ENCODE measurements at regions not wholly inside any gene's neighbourhood (a gene's known extent, or its start where the extent isn't known, plus 50 kb on each side); places are given as distances from the start of the nearest gene placed in this dataset.

DNA sequence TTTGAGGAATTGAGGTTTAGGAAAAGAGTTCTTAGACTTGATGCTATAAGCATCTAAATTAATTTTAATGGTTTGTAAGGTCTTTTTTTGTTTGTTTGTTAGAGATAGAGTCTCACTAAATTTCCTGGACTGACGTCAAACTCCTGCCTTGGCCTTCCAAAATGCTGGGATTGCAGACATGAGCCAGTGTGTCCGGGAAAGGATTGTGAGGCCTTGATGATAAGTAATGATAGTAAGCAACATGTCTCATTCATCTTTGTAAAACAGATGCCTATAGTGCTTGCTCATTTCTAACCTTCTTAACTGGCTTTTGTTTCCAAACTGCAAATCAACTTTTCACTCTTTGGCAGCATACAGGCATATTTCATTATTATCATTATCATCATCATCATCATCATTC, 176.0 kb upstream of the KCND2 start:
- Histone ChIP-seq H3K36me3 (ENCODE audit: control insufficient read depth, insufficient read depth, low read length) (no peaks in the 10 kb centered on the region), H3K4me3 (replicated peaks; ENCODE audit: low read depth, low read length) (no peak overlapping the region), H3K27me3 (replicated peaks; ENCODE audit: control insufficient read depth, insufficient read depth, low read length) (no peaks in the 10 kb centered on the region)
- TF ChIP-seq, protein P1, sequence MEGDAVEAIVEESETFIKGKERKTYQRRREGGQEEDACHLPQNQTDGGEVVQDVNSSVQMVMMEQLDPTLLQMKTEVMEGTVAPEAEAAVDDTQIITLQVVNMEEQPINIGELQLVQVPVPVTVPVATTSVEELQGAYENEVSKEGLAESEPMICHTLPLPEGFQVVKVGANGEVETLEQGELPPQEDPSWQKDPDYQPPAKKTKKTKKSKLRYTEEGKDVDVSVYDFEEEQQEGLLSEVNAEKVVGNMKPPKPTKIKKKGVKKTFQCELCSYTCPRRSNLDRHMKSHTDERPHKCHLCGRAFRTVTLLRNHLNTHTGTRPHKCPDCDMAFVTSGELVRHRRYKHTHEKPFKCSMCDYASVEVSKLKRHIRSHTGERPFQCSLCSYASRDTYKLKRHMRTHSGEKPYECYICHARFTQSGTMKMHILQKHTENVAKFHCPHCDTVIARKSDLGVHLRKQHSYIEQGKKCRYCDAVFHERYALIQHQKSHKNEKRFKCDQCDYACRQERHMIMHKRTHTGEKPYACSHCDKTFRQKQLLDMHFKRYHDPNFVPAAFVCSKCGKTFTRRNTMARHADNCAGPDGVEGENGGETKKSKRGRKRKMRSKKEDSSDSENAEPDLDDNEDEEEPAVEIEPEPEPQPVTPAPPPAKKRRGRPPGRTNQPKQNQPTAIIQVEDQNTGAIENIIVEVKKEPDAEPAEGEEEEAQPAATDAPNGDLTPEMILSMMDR (IDR thresholded peaks at IDR 0.05; ENCODE audit: insufficient read depth, low read length, poor library complexity, severe bottlenecking), result no peak
- DNase-seq (ENCODE audit: extremely low read depth, insufficient read length), result no peak

DNA sequence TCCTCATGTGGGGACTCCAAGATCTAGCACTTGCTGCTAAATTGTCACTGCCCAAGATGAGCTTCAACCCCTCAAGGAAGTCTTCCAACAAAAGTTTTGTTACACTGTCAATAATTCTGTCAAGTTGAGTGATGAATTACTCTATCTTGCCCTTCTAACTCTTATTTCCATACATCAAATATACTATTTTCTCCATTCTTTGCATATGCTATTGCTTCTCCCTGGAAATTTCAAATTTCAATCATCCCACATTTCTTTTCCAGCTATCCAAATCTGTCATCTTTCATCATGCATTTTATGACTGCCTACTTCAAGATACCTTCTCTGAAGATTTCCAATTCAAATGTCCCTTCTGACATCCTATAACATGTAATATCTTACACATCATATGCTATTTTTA, 175.2 kb upstream of the KCND2 start:
- Histone ChIP-seq H3K27me3 (replicated peaks; ENCODE audit: control insufficient read depth, insufficient read depth, low read length) (no peaks in the 10 kb centered on the region), H3K4me3 (replicated peaks; ENCODE audit: low read depth, low read length) (no peak overlapping the region), H3K36me3 (ENCODE audit: control insufficient read depth, insufficient read depth, low read length) (no peaks in the 10 kb centered on the region)
- no peak for DNase-seq (ENCODE audit: extremely low read depth, insufficient read length)
- TF ChIP-seq, protein P1 (IDR thresholded peaks at IDR 0.05; ENCODE audit: insufficient read depth, low read length, poor library complexity, severe bottlenecking), result no peak

DNA sequence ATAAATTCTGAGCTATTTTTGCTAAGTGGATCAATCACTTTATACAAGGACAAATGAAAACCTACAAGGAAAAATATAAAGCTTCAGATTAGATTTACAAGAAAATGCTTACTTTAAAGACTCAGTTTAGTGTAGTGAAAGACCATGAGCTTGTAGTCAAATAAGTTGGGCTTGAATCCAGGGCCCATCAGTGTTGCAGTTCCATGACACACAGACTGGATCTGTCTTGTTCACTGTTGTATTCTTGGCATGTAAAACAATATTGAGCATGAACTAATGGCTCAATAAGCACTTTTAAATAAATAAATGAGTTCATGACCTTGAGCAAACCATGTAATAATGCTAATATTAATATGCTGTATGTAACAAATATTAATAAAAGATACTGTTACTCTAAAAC, 164.6 kb upstream of the KCND2 start:
- TF ChIP-seq, protein P1 (IDR thresholded peaks at IDR 0.05; ENCODE audit: insufficient read depth, low read length, poor library complexity, severe bottlenecking), result no peak
- no peaks in the 10 kb centered on the region for H3K27me3 ChIP-seq (replicated peaks; ENCODE audit: control insufficient read depth, insufficient read depth, low read length)
- no peak for DNase-seq (ENCODE audit: extremely low read depth, insufficient read length)
- no peak overlapping the region for H3K4me3 ChIP-seq (replicated peaks; ENCODE audit: low read depth, low read length)
- no peaks in the 10 kb centered on the region for H3K36me3 ChIP-seq (ENCODE audit: control insufficient read depth, insufficient read depth, low read length)

DNA sequence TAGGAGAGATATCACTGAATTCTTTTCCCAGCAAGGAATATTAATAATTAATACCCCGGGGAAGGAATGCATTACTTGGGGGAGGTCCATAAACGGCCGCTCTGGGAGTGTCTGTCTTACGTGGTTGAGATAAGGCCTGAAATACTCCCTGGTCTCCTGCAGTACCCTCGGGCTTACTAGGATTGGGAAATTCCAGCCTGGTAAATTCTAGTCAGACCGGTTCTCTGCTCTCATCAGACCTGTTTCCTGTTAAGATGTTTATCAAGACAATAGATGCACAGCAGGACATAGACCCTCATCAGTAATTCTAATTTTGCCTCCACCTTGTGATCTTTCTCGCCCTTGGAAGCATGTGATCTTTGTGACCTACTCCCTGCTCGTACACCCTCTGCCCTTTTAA, 162.8 kb upstream of the KCND2 start:
- TF ChIP-seq, protein P1 (IDR thresholded peaks at IDR 0.05; ENCODE audit: insufficient read depth, low read length, poor library complexity, severe bottlenecking), result no peak
- Histone ChIP-seq H3K36me3 (ENCODE audit: control insufficient read depth, insufficient read depth, low read length) (no peaks in the 10 kb centered on the region), H3K4me3 (replicated peaks; ENCODE audit: low read depth, low read length) (no peak overlapping the region), H3K27me3 (replicated peaks; ENCODE audit: control insufficient read depth, insufficient read depth, low read length) (no peaks in the 10 kb centered on the region)
- no peak for DNase-seq (ENCODE audit: extremely low read depth, insufficient read length)

DNA sequence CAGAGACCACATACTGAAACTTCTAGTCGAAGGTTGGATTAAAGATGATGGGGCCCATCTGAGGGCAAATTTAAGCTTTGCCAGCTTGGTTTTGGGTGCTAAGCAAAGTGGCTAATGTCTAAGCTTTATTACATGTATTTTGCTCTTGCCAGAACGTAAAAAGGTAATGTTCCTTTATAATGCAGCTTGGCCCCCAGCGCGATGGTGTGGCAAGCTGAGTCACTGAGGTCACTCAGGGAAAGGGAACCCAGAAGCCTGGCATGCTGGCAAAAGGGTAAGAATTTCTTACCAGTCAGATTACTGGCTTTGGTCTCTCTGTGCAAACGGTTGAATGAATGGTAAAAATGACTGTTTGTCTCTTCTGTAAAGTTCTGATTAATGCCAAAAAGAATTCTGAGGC, 158.3 kb upstream of the KCND2 start:
- no peaks in the 10 kb centered on the region for H3K27me3 ChIP-seq (replicated peaks; ENCODE audit: control insufficient read depth, insufficient read depth, low read length)
- DNase-seq (ENCODE audit: extremely low read depth, insufficient read length), result no peak
- no peak overlapping the region for H3K4me3 ChIP-seq (replicated peaks; ENCODE audit: low read depth, low read length)
- H3K36me3 ChIP-seq (ENCODE audit: control insufficient read depth, insufficient read depth, low read length), result no peaks in the 10 kb centered on the region
- TF ChIP-seq, protein P1 (IDR thresholded peaks at IDR 0.05; ENCODE audit: insufficient read depth, low read length, poor library complexity, severe bottlenecking), result no peak

DNA sequence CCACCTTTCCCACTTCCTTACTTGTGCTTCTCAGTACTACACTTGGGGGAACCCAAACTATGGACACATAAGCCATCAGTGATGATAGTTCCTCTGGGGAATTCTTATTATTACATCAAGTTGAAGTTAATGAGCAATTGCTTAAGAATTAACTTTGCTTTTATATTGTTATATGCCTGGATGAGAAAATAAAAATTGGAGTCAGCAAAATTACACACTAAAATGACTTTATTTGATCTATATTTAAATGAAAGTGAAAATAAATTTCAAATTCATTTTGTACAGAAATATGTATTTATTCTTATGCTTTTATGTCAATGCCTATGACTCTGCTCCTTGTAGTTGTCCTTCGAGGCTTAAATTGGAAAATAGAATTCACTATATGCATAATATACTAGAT, 149.4 kb upstream of the KCND2 start:
- DNase-seq (ENCODE audit: extremely low read depth, insufficient read length), result no peak
- Histone ChIP-seq H3K4me3 (replicated peaks; ENCODE audit: low read depth, low read length) (no peak overlapping the region), H3K27me3 (replicated peaks; ENCODE audit: control insufficient read depth, insufficient read depth, low read length) (no peaks in the 10 kb centered on the region), H3K36me3 (ENCODE audit: control insufficient read depth, insufficient read depth, low read length) (no peaks in the 10 kb centered on the region)
- TF ChIP-seq, protein P1 (IDR thresholded peaks at IDR 0.05; ENCODE audit: insufficient read depth, low read length, poor library complexity, severe bottlenecking), result no peak
